OCI-LY1 (cell line): ENCODE measurements at regions not wholly inside any gene's neighbourhood (a gene's known extent, or its start where the extent isn't known, plus 50 kb on each side); places are given as distances from the start of the nearest gene placed in this dataset.

Source experiments
- H2AFZ ChIP-seq: fragments of 200-600 bp; sonication (generic), shearing (Covaris generic); 2 replicates; pipeline ENCODE4 v1.6.0; 2014; ENCODE audit warnings: antibody characterized with exemption, mild to moderate bottlenecking, low read length
- H3F3A ChIP-seq: fragments of 200-600 bp; sonication (generic), shearing (Covaris generic); 2 replicates; pipeline ENCODE4 v1.6.0; 2014; ENCODE audit warnings: mild to moderate bottlenecking, antibody characterized with exemption, low read length, moderate library complexity; ENCODE audit not compliant: insufficient read depth
- H3K27ac ChIP-seq: fragments of 200-600 bp; sonication (generic); 2 replicates; pipeline ENCODE4 v1.5.1; 2014; ENCODE audit warnings: low read length, mixed run types, mild to moderate bottlenecking, low read depth; ENCODE audit not compliant: poor library complexity, severe bottlenecking
- H3K27me3 ChIP-seq: fragments of 200-600 bp; sonication (generic); 2 replicates; pipeline ENCODE4 v1.6.0; 2014; ENCODE audit warnings: antibody characterized with exemption, mild to moderate bottlenecking, low read length, moderate library complexity; ENCODE audit not compliant: insufficient read depth
- H3K36me3 ChIP-seq: fragments of 200-600 bp; sonication (generic); 2 replicates; pipeline ENCODE4 v1.6.1; 2014; ENCODE audit warnings: mild to moderate bottlenecking, antibody characterized with exemption, low read length, moderate library complexity, mixed read lengths; ENCODE audit not compliant: insufficient read depth
- H3K4me1 ChIP-seq: fragments of 200-600 bp; sonication (generic); 2 replicates; pipeline ENCODE4 v1.5.1; 2014; ENCODE audit warnings: mild to moderate bottlenecking, low read length, moderate library complexity; ENCODE audit not compliant: insufficient read depth, severe bottlenecking
- H3K4me2 ChIP-seq: fragments of 200-600 bp; sonication (generic), shearing (Covaris generic); 2 replicates; pipeline ENCODE4 v1.6.1; 2014; ENCODE audit warnings: low read length
- H3K4me3 ChIP-seq: fragments of 200-600 bp; sonication (generic); 2 replicates; pipeline ENCODE4 v1.5.1; 2014; ENCODE audit warnings: low read length, low read depth, mild to moderate bottlenecking, mixed read lengths; ENCODE audit not compliant: poor library complexity, severe bottlenecking
- H3K79me2 ChIP-seq: fragments of 200-600 bp; shearing (Covaris generic); 2 replicates; pipeline ENCODE4 v1.6.1; 2016; ENCODE audit warnings: mixed run types, low read length, mixed read lengths; ENCODE audit not compliant: insufficient read depth
- H3K9ac ChIP-seq: fragments of 200-600 bp; sonication (generic), shearing (Covaris generic); 2 replicates; pipeline ENCODE4 v1.6.1; 2014; ENCODE audit warnings: mild to moderate bottlenecking, low read length, mixed read lengths
- H3K9me2 ChIP-seq: fragments of 200-600 bp; sonication (generic), shearing (Covaris generic); 2 replicates; pipeline ENCODE4 v1.6.1; 2014; ENCODE audit warnings: low read depth, mild to moderate bottlenecking, low read length, mixed read lengths
- H3K9me3 ChIP-seq: fragments of 200-600 bp; shearing (Covaris generic); 2 replicates; pipeline ENCODE4 v1.6.1; 2014; ENCODE audit warnings: low read length, mixed read lengths
- H4K20me1 ChIP-seq: fragments of 200-600 bp; sonication (generic), shearing (Covaris generic); 2 replicates; pipeline ENCODE4 v1.6.0; 2016; ENCODE audit warnings: mild to moderate bottlenecking, low read length; ENCODE audit not compliant: insufficient read depth
- CTCF ChIP-seq: fragments of 200-600 bp; sonication (generic), shearing (Covaris generic); IDR thresholded peaks from 2 replicates; pipeline ENCODE4 v1.5.1; 2017; ENCODE audit warnings: mild to moderate bottlenecking, antibody characterized with exemption, low read length, moderate library complexity, mixed read lengths
- EZH2 ChIP-seq: fragments of 200-600 bp; sonication (generic), shearing (Covaris generic); IDR thresholded peaks from 2 replicates; pipeline ENCODE4 v1.8.0; 2017; ENCODE audit warnings: borderline replicate concordance, mixed run types, mild to moderate bottlenecking, antibody characterized with exemption, low read length, moderate library complexity, mixed read lengths

DNA sequence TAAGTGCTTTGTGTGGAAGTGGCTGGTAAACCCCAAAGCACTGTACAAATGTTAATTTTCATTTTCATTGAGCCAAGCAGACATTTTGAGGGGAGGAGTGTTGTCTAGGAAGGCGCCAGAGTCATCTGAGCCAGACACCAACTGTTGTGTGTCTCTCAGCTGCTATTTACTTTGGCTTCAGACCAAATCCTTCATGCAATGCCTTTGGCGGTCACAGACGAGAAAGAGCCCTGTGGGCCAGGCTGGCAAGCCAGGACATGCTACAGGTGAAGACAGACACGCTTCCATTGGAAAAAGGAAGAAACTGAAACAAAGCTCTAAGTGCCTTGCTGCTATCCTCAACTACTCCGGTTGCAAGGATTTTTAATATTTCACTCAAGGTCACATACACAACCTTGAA lies 115.4 kb upstream of the CDC42EP3 start:
- no peak overlapping the region for H3K4me2 ChIP-seq
- H3K9me2 ChIP-seq = no peaks in the 10 kb centered on the region; the same call in 1 of the 2 replicates
- no peak overlapping the region for H2AFZ ChIP-seq
- no peaks in the 10 kb centered on the region for H4K20me1 ChIP-seq
- H3K4me1 ChIP-seq = no peaks in the 10 kb centered on the region
- H3K27me3 ChIP-seq = no peaks in the 10 kb centered on the region; the same call in 1 of the 2 replicates
- no peaks in the 10 kb centered on the region for H3K79me2 ChIP-seq
- H3F3A ChIP-seq = no peaks in the 10 kb centered on the region
- TF ChIP-seq EZH2 (no peak), CTCF (no peak)
- no peak overlapping the region for H3K4me3 ChIP-seq
- no peak overlapping the region for H3K9ac ChIP-seq
- no peaks in the 10 kb centered on the region for H3K36me3 ChIP-seq
- peaks cover 5% of the 10 kb centered on the region; the same call in 1 of the 2 replicates for H3K9me3 ChIP-seq
- no peak overlapping the region for H3K27ac ChIP-seq

- no peak overlapping the region for H3K27ac ChIP-seq
- no peak overlapping the region for H3K4me2 ChIP-seq
- H3K9ac ChIP-seq = no peak overlapping the region
- no peak overlapping the region for H3K4me3 ChIP-seq
- no peaks in the 10 kb centered on the region for H3K36me3 ChIP-seq
- peaks cover 5% of the 10 kb centered on the region; the same call in 1 of the 2 replicates for H3K9me3 ChIP-seq
- H3K27me3 ChIP-seq = no peaks in the 10 kb centered on the region; the same call in 1 of the 2 replicates
- H4K20me1 ChIP-seq = no peaks in the 10 kb centered on the region
- no peak overlapping the region for H2AFZ ChIP-seq
- no peaks in the 10 kb centered on the region for H3K4me1 ChIP-seq
- H3K79me2 ChIP-seq = no peaks in the 10 kb centered on the region
- no peaks in the 10 kb centered on the region; the same call in 1 of the 2 replicates for H3K9me2 ChIP-seq
- TF ChIP-seq EZH2 (no peak), CTCF (no peak)
- H3F3A ChIP-seq = no peaks in the 10 kb centered on the region
Observed at GRCh38 chr2:37788602-37789209, 117.3 kb upstream of the CDC42EP3 start.

DNA sequence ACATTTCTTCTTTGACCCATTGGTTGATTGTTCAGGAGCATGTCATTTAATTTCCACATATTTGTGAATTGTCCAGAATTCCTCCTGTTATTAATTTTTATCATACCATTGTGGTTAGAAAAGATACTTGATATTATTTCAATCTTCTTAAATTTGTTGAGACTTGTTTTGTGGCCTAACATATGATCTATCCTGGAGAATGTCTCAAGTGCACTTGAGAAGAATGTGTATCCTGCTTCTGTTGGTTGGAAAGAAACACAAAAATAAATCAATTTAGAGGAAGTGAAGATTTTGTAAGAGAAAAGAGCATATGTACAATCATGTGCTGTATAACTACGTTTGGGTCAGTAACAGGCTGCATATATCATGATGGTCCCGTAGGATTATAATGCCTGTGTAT lies 118.6 kb upstream of the CDC42EP3 start:
- Histone ChIP-seq H3K79me2 (no peaks in the 10 kb centered on the region), H3F3A (no peaks in the 10 kb centered on the region), H2AFZ (no peak overlapping the region), H3K27me3 (no peaks in the 10 kb centered on the region), H3K27ac (no peak overlapping the region), H3K4me2 (no peak overlapping the region), H3K9me2 (no peaks in the 10 kb centered on the region; the same call in 1 of the 2 replicates), H3K9ac (no peak overlapping the region), H3K36me3 (no peaks in the 10 kb centered on the region), H4K20me1 (no peaks in the 10 kb centered on the region), H3K9me3 (peaks cover 5% of the 10 kb centered on the region; the same call in 1 of the 2 replicates), H3K4me1 (no peaks in the 10 kb centered on the region), H3K4me3 (no peak overlapping the region)
- TF ChIP-seq CTCF (no peak), EZH2 (no peak)
